ENCODE measurements at regions not wholly inside any gene's neighbourhood (a gene's known extent, or its start where the extent isn't known, plus 50 kb on each side); places are given as distances from the start of the nearest gene placed in this dataset.

- H3K27me3 ChIP-seq (ENCODE audit: insufficient read depth), result no peaks in the 10 kb centered on the region
- H3K79me2 ChIP-seq (replicated peaks; ENCODE audit: insufficient read depth), result no peaks in the 10 kb centered on the region
- ATAC-seq (peak; percentile 77), DNase-seq (ENCODE audit: low spot score) (peak; percentile 75)
- H3K4me2 ChIP-seq, result no peak overlapping the region
- H3K27me3 Mint-ChIP-seq (ENCODE audit: insufficient read depth, low read depth, poor library complexity), result no peaks in the 10 kb centered on the region
- no peaks in the 10 kb centered on the region for H3K9me3 Mint-ChIP-seq
- no peaks in the 10 kb centered on the region for H3F3A ChIP-seq (replicated peaks; ENCODE audit: low read depth)
- no peak overlapping the region for H3K4me3 Mint-ChIP-seq
- H3K36me3 ChIP-seq (ENCODE audit: insufficient read depth), result no peaks in the 10 kb centered on the region
- no peak for TF ChIP-seq JUNB (IDR thresholded peaks at IDR 0.05; ENCODE audit: unreplicated experiment)
- peak; percentile 88 to 97 for TF ChIP-seq CTCF (conservative IDR thresholded peaks at IDR 0.05; ENCODE audit: low read depth in 2 of 2)
- TF ChIP-seq CREB1 (CRISPR knock-in tag; IDR thresholded peaks at IDR 0.05; ENCODE audit: low read depth), result no peak
- TF ChIP-seq REST (IDR thresholded peaks at IDR 0.05; ENCODE audit: unreplicated experiment), result no peak
- no peak overlapping the region for H2AFZ ChIP-seq
- H3K9me2 ChIP-seq (ENCODE audit: insufficient read depth), result no peaks in the 10 kb centered on the region; the same call in 1 of the 2 replicates
- no peak overlapping the region for H3K27ac ChIP-seq (ENCODE audit: low read depth)
- H3K27ac Mint-ChIP-seq, result no peak overlapping the region
- H3K4me1 ChIP-seq (ENCODE audit: insufficient read depth), result peaks cover 5% of the 10 kb centered on the region; the same call in 1 of the 2 replicates
- H3K4me1 Mint-ChIP-seq, result peaks cover 9% of the 10 kb centered on the region
- H4K20me1 ChIP-seq (replicated peaks; ENCODE audit: insufficient read depth), result no peaks in the 10 kb centered on the region
- H3K4me3 ChIP-seq, result no peak overlapping the region
- H3K36me3 Mint-ChIP-seq (ENCODE audit: low read depth), result no peaks in the 10 kb centered on the region
Observed at GRCh38 chr2:217106650-217107014, 246.8 kb upstream of the TNP1 start.

GRCh38 chr2:217105733-217106649 is 246.1 kb upstream of the TNP1 start:
- no peaks in the 10 kb centered on the region; the same call in 1 of the 2 replicates for H3K9me2 ChIP-seq (ENCODE audit: insufficient read depth)
- H3K36me3 Mint-ChIP-seq (ENCODE audit: low read depth), result no peaks in the 10 kb centered on the region
- no peaks in the 10 kb centered on the region for H3K27me3 ChIP-seq (ENCODE audit: insufficient read depth)
- H3K27ac Mint-ChIP-seq, result no peak overlapping the region
- H3K4me2 ChIP-seq, result no peak overlapping the region
- H3K4me3 Mint-ChIP-seq, result no peak overlapping the region
- peaks cover 5% of the 10 kb centered on the region; the same call in 1 of the 2 replicates for H3K4me1 ChIP-seq (ENCODE audit: insufficient read depth)
- H2AFZ ChIP-seq, result peak overlapping the region; percentile 25; the same call in 1 of the 2 replicates
- ATAC-seq (no peak; the same call in 2 of the 3 replicates), DNase-seq (ENCODE audit: low spot score) (peak; percentile 2)
- no peaks in the 10 kb centered on the region for H3K27me3 Mint-ChIP-seq (ENCODE audit: insufficient read depth, low read depth, poor library complexity)
- H3K4me1 Mint-ChIP-seq, result peaks cover 9% of the 10 kb centered on the region
- no peaks in the 10 kb centered on the region for H3K79me2 ChIP-seq (replicated peaks; ENCODE audit: insufficient read depth)
- no peak overlapping the region for H3K4me3 ChIP-seq
- H3F3A ChIP-seq (replicated peaks; ENCODE audit: low read depth), result no peaks in the 10 kb centered on the region
- no peaks in the 10 kb centered on the region for H3K36me3 ChIP-seq (ENCODE audit: insufficient read depth)
- H4K20me1 ChIP-seq (replicated peaks; ENCODE audit: insufficient read depth), result no peaks in the 10 kb centered on the region
- H3K27ac ChIP-seq (ENCODE audit: low read depth), result no peak overlapping the region
- H3K9me3 Mint-ChIP-seq, result no peaks in the 10 kb centered on the region
- TF ChIP-seq EZH2 (IDR thresholded peaks at IDR 0.05; ENCODE audit: low read depth, unreplicated experiment), result no peak
- no peak for TF ChIP-seq ZNF462 (CRISPR knock-in tag; IDR thresholded peaks at IDR 0.05)
- TF ChIP-seq STAT1 (IDR thresholded peaks at IDR 0.05; ENCODE audit: unreplicated experiment), result no peak
